Mesothelial cell of epicardium (in vitro differentiated cells): ENCODE measurements at regions not wholly inside any gene's neighbourhood (a gene's known extent, or its start where the extent isn't known, plus 50 kb on each side); places are given as distances from the start of the nearest gene placed in this dataset.

Source experiments
- DNase-seq, 2 experiments: peaks; one replicate each; pipeline ENCODE4 v3.0.0; 2021; ENCODE audit warnings: low spot score in 2 of 2; ENCODE audit not compliant: unreplicated experiment in 2 of 2
- H3K27ac Mint-ChIP-seq: 2 replicates; pipeline ENCODE4 v1.8.0; 2021; ENCODE audit warnings: mixed read lengths
- H3K27me3 Mint-ChIP-seq: 2 replicates; pipeline ENCODE4 v1.8.0; 2021; ENCODE audit warnings: low read depth, mixed read lengths
- H3K36me3 Mint-ChIP-seq: 2 replicates; pipeline ENCODE4 v1.8.0; 2021; ENCODE audit warnings: mixed read lengths
- H3K4me1 Mint-ChIP-seq: 2 replicates; pipeline ENCODE4 v1.8.0; 2021; ENCODE audit warnings: mixed read lengths
- H3K4me3 Mint-ChIP-seq: 2 replicates; pipeline ENCODE4 v1.8.0; 2021; ENCODE audit warnings: mild to moderate bottlenecking, moderate library complexity, mixed read lengths
- H3K9me3 Mint-ChIP-seq: 2 replicates; pipeline ENCODE4 v1.8.0; 2021; ENCODE audit warnings: mixed read lengths
- TF ChIP-seq, protein P1 (sequence below): fragments of 200-600 bp; sonication (generic); IDR thresholded peaks from one replicate; pipeline ENCODE4 v1.5.0; 2021; ENCODE audit warnings: antibody characterized with exemption; ENCODE audit not compliant: unreplicated experiment

DNA sequence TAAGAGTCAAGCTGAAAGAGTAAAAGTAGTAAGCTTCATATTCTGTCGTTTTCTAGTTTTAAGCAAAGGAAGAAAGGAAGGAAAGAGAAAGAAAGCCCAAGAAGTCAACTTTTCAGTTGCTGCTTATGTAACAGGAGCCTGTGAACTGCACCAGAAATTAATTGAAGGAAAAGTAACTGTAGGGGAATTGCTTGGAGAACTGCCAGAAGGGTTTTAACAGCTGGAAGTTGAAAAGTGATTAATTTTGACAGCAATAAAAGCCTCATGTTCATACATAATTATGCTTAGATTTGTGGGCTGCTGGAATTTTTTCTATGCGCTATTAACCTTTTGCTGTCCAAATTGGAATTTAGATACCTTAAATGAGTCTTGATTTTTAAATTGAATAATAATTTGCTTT is 255.7 kb downstream of the ENC1 start:
- no peaks in the 10 kb centered on the region for H3K9me3 Mint-ChIP-seq
- DNase-seq: no peak
- TF ChIP-seq, protein P1, sequence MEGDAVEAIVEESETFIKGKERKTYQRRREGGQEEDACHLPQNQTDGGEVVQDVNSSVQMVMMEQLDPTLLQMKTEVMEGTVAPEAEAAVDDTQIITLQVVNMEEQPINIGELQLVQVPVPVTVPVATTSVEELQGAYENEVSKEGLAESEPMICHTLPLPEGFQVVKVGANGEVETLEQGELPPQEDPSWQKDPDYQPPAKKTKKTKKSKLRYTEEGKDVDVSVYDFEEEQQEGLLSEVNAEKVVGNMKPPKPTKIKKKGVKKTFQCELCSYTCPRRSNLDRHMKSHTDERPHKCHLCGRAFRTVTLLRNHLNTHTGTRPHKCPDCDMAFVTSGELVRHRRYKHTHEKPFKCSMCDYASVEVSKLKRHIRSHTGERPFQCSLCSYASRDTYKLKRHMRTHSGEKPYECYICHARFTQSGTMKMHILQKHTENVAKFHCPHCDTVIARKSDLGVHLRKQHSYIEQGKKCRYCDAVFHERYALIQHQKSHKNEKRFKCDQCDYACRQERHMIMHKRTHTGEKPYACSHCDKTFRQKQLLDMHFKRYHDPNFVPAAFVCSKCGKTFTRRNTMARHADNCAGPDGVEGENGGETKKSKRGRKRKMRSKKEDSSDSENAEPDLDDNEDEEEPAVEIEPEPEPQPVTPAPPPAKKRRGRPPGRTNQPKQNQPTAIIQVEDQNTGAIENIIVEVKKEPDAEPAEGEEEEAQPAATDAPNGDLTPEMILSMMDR: no peak
- no peaks in the 10 kb centered on the region for H3K27me3 Mint-ChIP-seq
- H3K4me3 Mint-ChIP-seq: no peak overlapping the region
- peaks cover 51% of the 10 kb centered on the region for H3K4me1 Mint-ChIP-seq
- H3K36me3 Mint-ChIP-seq: no peaks in the 10 kb centered on the region
- peak overlapping the region; percentile 85 for H3K27ac Mint-ChIP-seq

DNA sequence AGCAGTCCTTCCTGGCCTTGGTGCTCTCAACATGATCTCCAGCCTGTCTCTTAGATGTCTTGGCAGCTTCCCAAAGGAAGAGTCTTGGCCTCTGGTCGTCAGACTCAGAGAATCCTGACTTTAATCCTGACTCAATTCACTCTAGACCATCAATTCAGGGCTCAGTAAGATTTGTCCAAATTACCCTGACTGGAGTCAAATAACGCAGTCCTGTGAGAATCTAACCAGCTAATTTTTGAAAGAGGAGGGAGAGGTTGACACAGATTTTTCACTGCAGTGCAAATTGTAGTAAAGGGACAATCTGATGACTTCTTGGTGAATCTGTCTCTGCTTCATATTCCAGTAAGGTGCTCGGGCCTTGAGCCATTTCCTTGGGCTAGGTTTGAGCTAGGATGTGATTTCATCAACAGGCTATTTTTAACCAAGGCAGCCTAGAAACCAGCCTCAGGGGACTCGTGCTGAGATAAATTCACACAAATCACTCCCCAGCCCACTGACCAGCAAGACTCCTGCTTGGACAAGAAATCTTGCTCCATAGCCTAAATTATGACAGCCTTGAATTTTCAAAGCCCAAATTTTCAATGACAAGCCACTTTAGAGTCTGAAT is 257.4 kb downstream of the ENC1 start:
- Mint-ChIP-seq H3K27me3 (no peaks in the 10 kb centered on the region), H3K36me3 (no peaks in the 10 kb centered on the region), H3K4me1 (peaks cover 51% of the 10 kb centered on the region), H3K4me3 (no peak overlapping the region), H3K9me3 (no peaks in the 10 kb centered on the region), H3K27ac (peak overlapping the region; percentile 62)
- TF ChIP-seq, protein P1: no peak
- DNase-seq: no peak

- Mint-ChIP-seq H3K4me3 (no peak overlapping the region), H3K36me3 (no peaks in the 10 kb centered on the region), H3K9me3 (no peaks in the 10 kb centered on the region), H3K27ac (peak overlapping the region; percentile 62), H3K4me1 (peaks cover 54% of the 10 kb centered on the region), H3K27me3 (no peaks in the 10 kb centered on the region)
- no peak for DNase-seq
- TF ChIP-seq, protein P1: no peak
Measured at GRCh38 chr5:74382123-74382855, 258.2 kb downstream of the ENC1 start.

GRCh38 chr5:74380193-74380592 is 260.3 kb downstream of the ENC1 start:
- TF ChIP-seq, protein P1: no peak
- DNase-seq: no peak
- Mint-ChIP-seq H3K27ac (no peak overlapping the region), H3K4me3 (no peak overlapping the region), H3K36me3 (no peaks in the 10 kb centered on the region), H3K9me3 (no peaks in the 10 kb centered on the region), H3K4me1 (peaks cover 56% of the 10 kb centered on the region), H3K27me3 (no peaks in the 10 kb centered on the region)

DNA sequence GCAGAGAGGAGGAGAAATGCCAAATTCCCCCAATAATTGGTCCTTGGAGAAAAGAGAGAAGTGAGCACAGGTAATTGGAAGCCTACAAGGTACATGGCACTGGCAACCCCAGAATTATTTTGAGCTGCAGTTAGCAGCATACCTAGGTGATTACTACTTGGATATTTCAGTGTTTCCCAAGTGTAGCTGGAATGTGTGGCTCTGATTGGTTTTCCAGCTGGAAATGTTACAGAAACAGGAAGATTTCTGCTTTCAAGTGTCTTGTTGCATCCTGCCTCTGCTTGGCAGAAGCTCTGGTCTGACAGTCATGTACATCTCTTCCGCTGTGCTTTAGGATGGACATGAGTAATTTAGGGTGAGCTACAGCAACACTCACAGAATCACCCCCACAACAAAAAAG is 262.1 kb downstream of the ENC1 start:
- Mint-ChIP-seq H3K27ac (no peak overlapping the region), H3K4me3 (no peak overlapping the region), H3K36me3 (no peaks in the 10 kb centered on the region), H3K4me1 (peaks cover 39% of the 10 kb centered on the region), H3K9me3 (no peaks in the 10 kb centered on the region), H3K27me3 (no peaks in the 10 kb centered on the region)
- TF ChIP-seq, protein P1: no peak
- no peak for DNase-seq
